ENCODE measurements at regions not wholly inside any gene's neighbourhood (a gene's known extent, or its start where the extent isn't known, plus 50 kb on each side); places are given as distances from the start of the nearest gene placed in this dataset.

DNA sequence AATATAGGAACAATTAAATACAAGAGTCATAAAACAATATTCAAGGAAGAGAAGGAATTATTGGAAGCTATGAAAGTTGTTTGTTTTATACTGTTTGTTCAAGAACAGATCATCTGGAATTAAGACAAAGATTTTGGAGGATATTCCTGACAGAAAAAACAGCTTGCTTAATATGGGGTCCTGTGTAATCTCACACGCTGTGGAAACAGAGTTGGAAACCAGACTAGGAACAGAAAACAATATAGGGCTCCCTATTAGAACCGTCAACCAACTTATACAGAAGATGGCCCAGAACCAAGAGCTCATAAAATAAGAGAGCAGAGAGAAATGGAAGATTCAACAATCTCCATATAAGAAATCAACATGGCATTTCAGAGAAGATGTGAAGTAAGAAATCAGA, 156.0 kb downstream of the PCDH18 start:
- TF ChIP-seq YY1 (tag by site-specific recombination; IDR thresholded peaks at IDR 0.05) = no peak
- no peak for TF ChIP-seq ZNF335 (tag by site-specific recombination; conservative IDR thresholded peaks at IDR 0.05)
- TF ChIP-seq, protein P1, sequence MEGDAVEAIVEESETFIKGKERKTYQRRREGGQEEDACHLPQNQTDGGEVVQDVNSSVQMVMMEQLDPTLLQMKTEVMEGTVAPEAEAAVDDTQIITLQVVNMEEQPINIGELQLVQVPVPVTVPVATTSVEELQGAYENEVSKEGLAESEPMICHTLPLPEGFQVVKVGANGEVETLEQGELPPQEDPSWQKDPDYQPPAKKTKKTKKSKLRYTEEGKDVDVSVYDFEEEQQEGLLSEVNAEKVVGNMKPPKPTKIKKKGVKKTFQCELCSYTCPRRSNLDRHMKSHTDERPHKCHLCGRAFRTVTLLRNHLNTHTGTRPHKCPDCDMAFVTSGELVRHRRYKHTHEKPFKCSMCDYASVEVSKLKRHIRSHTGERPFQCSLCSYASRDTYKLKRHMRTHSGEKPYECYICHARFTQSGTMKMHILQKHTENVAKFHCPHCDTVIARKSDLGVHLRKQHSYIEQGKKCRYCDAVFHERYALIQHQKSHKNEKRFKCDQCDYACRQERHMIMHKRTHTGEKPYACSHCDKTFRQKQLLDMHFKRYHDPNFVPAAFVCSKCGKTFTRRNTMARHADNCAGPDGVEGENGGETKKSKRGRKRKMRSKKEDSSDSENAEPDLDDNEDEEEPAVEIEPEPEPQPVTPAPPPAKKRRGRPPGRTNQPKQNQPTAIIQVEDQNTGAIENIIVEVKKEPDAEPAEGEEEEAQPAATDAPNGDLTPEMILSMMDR (tag by site-specific recombination; IDR thresholded peaks at IDR 0.05) = no peak
- no peak for TF ChIP-seq ZNF785 (tag by site-specific recombination; IDR thresholded peaks at IDR 0.05)
- TF ChIP-seq ZNF10 (tag by site-specific recombination; IDR thresholded peaks at IDR 0.05) = no peak
- no peak for TF ChIP-seq ELK4 (IDR thresholded peaks at IDR 0.05; ENCODE audit: borderline replicate concordance, low read depth, low read length)
- TF ChIP-seq, protein P2, sequence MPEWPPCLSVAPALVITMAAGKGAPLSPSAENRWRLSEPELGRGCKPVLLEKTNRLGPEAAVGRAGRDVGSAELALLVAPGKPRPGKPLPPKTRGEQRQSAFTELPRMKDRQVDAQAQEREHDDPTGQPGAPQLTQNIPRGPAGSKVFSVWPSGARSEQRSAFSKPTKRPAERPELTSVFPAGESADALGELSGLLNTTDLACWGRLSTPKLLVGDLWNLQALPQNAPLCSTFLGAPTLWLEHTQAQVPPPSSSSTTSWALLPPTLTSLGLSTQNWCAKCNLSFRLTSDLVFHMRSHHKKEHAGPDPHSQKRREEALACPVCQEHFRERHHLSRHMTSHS (tag by site-specific recombination; IDR thresholded peaks at IDR 0.05) = no peak
